GM18870 (cell line): ENCODE measurements at regions not wholly inside any gene's neighbourhood (a gene's known extent, or its start where the extent isn't known, plus 50 kb on each side); places are given as distances from the start of the nearest gene placed in this dataset.

ENCODE experiments used
- ATAC-seq: cut with Tn5 transposase; IDR thresholded peaks from one replicate; pipeline ENCODE4 v1.9.1; 2021; ENCODE audit warnings: moderate library complexity; ENCODE audit not compliant: unreplicated experiment

- ATAC-seq: no peak
Measured at GRCh38 chr9:4435197-4435596, 55.1 kb upstream of the SLC1A1 start.

GRCh38 chr9:4433379-4433778 is 56.9 kb upstream of the SLC1A1 start:
- ATAC-seq: no peak

GRCh38 chr9:4430432-4431261 is 59.6 kb upstream of the SLC1A1 start:
- no peak for ATAC-seq

GRCh38 chr9:4425319-4426045 is 64.8 kb upstream of the SLC1A1 start:
- ATAC-seq: no peak

GRCh38 chr9:4424891-4425290 is 65.4 kb upstream of the SLC1A1 start:
- ATAC-seq: no peak

GRCh38 chr9:4424038-4424437 is 66.2 kb upstream of the SLC1A1 start:
- ATAC-seq: no peak

- no peak for ATAC-seq
Measured at GRCh38 chr9:4423207-4423610, 67.1 kb upstream of the SLC1A1 start.

GRCh38 chr9:4422495-4422894 is 67.8 kb upstream of the SLC1A1 start:
- ATAC-seq: peak; percentile 52

- no peak for ATAC-seq
Measured at GRCh38 chr9:4421847-4422246, 68.4 kb upstream of the SLC1A1 start.

GRCh38 chr9:4420351-4420750 is 69.9 kb upstream of the SLC1A1 start:
- ATAC-seq: no peak

GRCh38 chr9:4417578-4418325 is 72.5 kb upstream of the SLC1A1 start:
- ATAC-seq: no peak

- no peak for ATAC-seq
Measured at GRCh38 chr9:4416467-4416866, 73.8 kb upstream of the SLC1A1 start.

GRCh38 chr9:4415281-4415680 is 75.0 kb upstream of the SLC1A1 start:
- ATAC-seq: no peak

- no peak for ATAC-seq
Measured at GRCh38 chr9:4413856-4414255, 76.4 kb upstream of the SLC1A1 start.

- ATAC-seq: no peak
Measured at GRCh38 chr9:4404156-4404555, 86.1 kb upstream of the SLC1A1 start.

- ATAC-seq: no peak
Measured at GRCh38 chr9:4402501-4402900, 87.8 kb upstream of the SLC1A1 start.

GRCh38 chr9:4400731-4401130 is 89.5 kb upstream of the SLC1A1 start:
- ATAC-seq: no peak

GRCh38 chr9:4397917-4398316 is 92.4 kb upstream of the SLC1A1 start:
- no peak for ATAC-seq

- no peak for ATAC-seq
Measured at GRCh38 chr9:4393806-4394523, 94.1 kb upstream of the GLIS3 start.

GRCh38 chr9:4389755-4390154 is 89.9 kb upstream of the GLIS3 start:
- no peak for ATAC-seq

GRCh38 chr9:4389003-4389402 is 89.1 kb upstream of the GLIS3 start:
- ATAC-seq: no peak
